ENCODE measurements at regions not wholly inside any gene's neighbourhood (a gene's known extent, or its start where the extent isn't known, plus 50 kb on each side); places are given as distances from the start of the nearest gene placed in this dataset.

DNA sequence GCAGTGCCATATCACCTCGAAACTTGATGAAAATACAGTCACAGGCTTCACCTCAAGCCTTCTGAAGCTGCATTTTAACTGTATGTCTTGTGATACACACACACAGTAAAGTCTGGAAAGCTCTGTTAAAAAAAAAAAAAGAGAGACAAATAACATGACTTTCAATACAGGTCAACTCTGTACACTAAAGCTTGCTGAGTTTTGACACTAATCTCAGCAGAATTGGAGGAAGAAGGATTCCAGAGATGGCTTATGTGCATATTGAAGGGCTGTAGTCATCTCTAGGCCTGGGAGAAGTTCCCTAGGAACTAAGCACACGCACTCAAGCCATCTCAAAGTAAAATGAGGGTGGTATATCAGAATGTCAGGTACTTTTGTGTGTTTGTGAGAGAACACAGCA lies 875.1 kb downstream of the EPHA4 start:
- Histone ChIP-seq H3K36me3 (ENCODE audit: control insufficient read depth, insufficient read depth, low read length) (no peaks in the 10 kb centered on the region), H3K9me3 (ENCODE audit: control insufficient read depth, low read length) (no peaks in the 10 kb centered on the region), H3K4me1 (ENCODE audit: control insufficient read depth, insufficient read depth, low read length, poor library complexity, severe bottlenecking) (no peaks in the 10 kb centered on the region), H3K4me3 (ENCODE audit: extremely low read depth, insufficient read depth, low read length, poor library complexity, severe bottlenecking) (no peak overlapping the region), H3K27ac (ENCODE audit: low read depth, low read length, severe bottlenecking) (no peak overlapping the region)
- 83 to 90% methylated on average over 1 to 2 of the region's 2 CpGs for WGBS, 2 experiments (ENCODE audit: insufficient coverage in 2 of 2)

DNA sequence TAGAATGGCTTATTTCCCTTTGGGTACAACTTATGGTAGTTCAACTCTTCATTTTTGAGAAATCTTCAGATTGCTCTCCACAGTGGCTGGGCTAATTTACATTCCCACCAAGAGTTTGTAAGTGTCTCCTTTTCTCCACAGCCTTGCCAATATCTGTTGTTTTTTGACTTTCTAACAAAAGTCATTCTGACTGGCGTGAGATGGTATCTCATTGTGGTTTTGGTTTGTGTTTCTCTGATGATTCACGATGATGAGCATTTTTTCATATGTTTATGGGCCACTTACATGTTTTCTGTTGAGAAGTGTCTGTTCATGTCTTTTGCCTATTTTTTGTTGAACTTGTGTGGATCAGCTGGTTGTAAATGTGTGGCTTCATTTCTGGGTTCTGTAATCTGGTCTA lies 871.0 kb downstream of the EPHA4 start:
- no peak overlapping the region for H3K27ac ChIP-seq (ENCODE audit: low read depth, low read length, severe bottlenecking)
- no peaks in the 10 kb centered on the region for H3K4me1 ChIP-seq (ENCODE audit: control insufficient read depth, insufficient read depth, low read length, poor library complexity, severe bottlenecking)
- no peaks in the 10 kb centered on the region for H3K36me3 ChIP-seq (ENCODE audit: control insufficient read depth, insufficient read depth, low read length)
- H3K9me3 ChIP-seq (ENCODE audit: control insufficient read depth, low read length) = no peaks in the 10 kb centered on the region
- no peak overlapping the region for H3K4me3 ChIP-seq (ENCODE audit: extremely low read depth, insufficient read depth, low read length, poor library complexity, severe bottlenecking)
- WGBS, 2 experiments (ENCODE audit: insufficient coverage in 2 of 2) = 100% methylated on average over 1 of the region's 2 CpGs; no CpG with 5 or more reads in 1 of the 2 experiments

DNA sequence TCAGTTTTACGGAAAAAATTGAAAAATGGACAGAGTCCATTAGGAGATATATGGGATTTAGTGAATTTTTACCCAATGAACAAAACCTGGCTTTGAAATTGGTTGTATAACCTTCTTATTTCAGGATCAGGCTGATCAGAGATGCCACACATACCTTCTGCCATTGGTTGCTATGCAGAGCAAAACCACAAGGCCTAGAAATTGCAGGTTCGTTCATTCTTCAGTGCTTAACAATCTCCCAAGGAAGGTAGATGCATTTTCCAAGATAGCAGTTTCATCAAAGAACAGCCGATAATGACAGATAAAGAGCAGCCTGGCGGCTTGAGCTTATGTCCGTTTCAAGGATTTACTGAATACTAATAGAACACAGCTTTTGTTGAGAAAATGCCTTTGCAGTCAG lies 868.8 kb downstream of the EPHA4 start:
- Histone ChIP-seq H3K36me3 (ENCODE audit: control insufficient read depth, insufficient read depth, low read length) (no peaks in the 10 kb centered on the region), H3K9me3 (ENCODE audit: control insufficient read depth, low read length) (no peaks in the 10 kb centered on the region), H3K27ac (ENCODE audit: low read depth, low read length, severe bottlenecking) (no peak overlapping the region), H3K4me3 (ENCODE audit: extremely low read depth, insufficient read depth, low read length, poor library complexity, severe bottlenecking) (no peak overlapping the region), H3K4me1 (ENCODE audit: control insufficient read depth, insufficient read depth, low read length, poor library complexity, severe bottlenecking) (no peaks in the 10 kb centered on the region)
- 79 to 82% methylated on average over 5 of the region's 5 CpGs for WGBS, 2 experiments (ENCODE audit: insufficient coverage in 2 of 2)

DNA sequence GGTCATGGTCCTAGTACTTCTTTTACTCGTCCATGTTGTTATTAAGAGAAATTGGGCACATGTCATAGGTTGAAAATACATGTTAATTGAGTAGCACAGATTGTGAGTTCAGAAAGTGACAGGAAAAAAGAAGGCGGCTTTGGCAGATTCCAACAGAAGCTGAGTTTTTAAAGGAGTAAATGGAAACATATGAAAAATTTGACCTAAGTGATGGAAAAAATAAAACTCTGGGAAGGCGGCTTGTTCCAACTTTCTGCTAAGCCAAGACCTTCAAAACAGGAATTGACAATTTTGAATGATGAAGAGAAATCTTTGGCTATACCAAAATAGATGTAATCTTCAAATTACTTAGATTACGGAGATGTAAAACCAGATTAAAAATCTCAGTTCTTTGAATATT lies 868.0 kb downstream of the EPHA4 start:
- no peak overlapping the region for H3K27ac ChIP-seq (ENCODE audit: low read depth, low read length, severe bottlenecking)
- H3K4me3 ChIP-seq (ENCODE audit: extremely low read depth, insufficient read depth, low read length, poor library complexity, severe bottlenecking) = no peak overlapping the region
- no peaks in the 10 kb centered on the region for H3K4me1 ChIP-seq (ENCODE audit: control insufficient read depth, insufficient read depth, low read length, poor library complexity, severe bottlenecking)
- no peaks in the 10 kb centered on the region for H3K36me3 ChIP-seq (ENCODE audit: control insufficient read depth, insufficient read depth, low read length)
- H3K9me3 ChIP-seq (ENCODE audit: control insufficient read depth, low read length) = no peaks in the 10 kb centered on the region
- 88 to 90% methylated on average over 1 to 2 of the region's 4 CpGs for WGBS, 2 experiments (ENCODE audit: insufficient coverage in 2 of 2)

DNA sequence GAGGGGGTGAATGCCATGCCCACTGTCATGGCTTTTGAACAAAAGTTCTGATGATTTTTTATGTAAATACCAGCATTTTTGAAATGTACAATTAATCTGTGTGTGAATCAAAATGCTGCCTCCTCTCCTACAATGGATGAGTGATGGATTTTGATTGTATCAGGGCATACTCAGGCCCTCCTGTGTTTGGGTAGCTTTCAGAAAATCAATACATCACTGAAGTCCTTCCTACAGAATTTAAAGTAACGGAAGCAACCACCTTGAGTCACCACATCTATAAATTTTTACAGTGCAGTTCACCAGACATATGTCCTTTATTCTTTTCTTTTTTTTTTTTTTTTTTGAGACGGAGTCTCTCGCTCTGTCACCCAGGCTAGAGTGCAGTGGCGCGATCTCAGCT lies 867.3 kb downstream of the EPHA4 start:
- 83 to 86% methylated on average over 1 to 4 of the region's 5 CpGs for WGBS, 2 experiments (ENCODE audit: insufficient coverage in 2 of 2)
- Histone ChIP-seq H3K4me3 (ENCODE audit: extremely low read depth, insufficient read depth, low read length, poor library complexity, severe bottlenecking) (no peak overlapping the region), H3K36me3 (ENCODE audit: control insufficient read depth, insufficient read depth, low read length) (no peaks in the 10 kb centered on the region), H3K4me1 (ENCODE audit: control insufficient read depth, insufficient read depth, low read length, poor library complexity, severe bottlenecking) (no peaks in the 10 kb centered on the region), H3K27ac (ENCODE audit: low read depth, low read length, severe bottlenecking) (no peak overlapping the region), H3K9me3 (ENCODE audit: control insufficient read depth, low read length) (no peaks in the 10 kb centered on the region)

DNA sequence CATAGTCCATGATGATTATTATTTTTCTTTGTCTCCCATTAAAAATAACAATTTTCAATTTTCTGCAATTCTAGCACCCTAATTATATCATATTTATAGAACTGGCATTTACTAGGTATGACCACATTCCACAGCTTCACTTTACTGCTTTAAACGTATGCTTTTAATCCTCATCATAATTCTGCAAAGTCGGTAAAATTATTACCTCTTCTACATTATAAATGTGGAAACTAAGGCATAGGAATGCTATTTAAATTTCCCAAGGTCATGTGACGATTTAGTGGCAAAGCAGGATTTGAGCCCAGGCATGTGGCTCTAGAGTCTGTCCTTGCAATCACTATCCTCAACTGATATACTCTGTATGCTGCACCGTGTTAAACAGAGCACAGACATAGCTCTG lies 866.4 kb downstream of the EPHA4 start:
- 80 to 86% methylated on average over 1 of the region's 4 CpGs for WGBS, 2 experiments (ENCODE audit: insufficient coverage in 2 of 2)
- Histone ChIP-seq H3K4me3 (ENCODE audit: extremely low read depth, insufficient read depth, low read length, poor library complexity, severe bottlenecking) (no peak overlapping the region), H3K36me3 (ENCODE audit: control insufficient read depth, insufficient read depth, low read length) (no peaks in the 10 kb centered on the region), H3K4me1 (ENCODE audit: control insufficient read depth, insufficient read depth, low read length, poor library complexity, severe bottlenecking) (no peaks in the 10 kb centered on the region), H3K27ac (ENCODE audit: low read depth, low read length, severe bottlenecking) (no peak overlapping the region), H3K9me3 (ENCODE audit: control insufficient read depth, low read length) (no peaks in the 10 kb centered on the region)

DNA sequence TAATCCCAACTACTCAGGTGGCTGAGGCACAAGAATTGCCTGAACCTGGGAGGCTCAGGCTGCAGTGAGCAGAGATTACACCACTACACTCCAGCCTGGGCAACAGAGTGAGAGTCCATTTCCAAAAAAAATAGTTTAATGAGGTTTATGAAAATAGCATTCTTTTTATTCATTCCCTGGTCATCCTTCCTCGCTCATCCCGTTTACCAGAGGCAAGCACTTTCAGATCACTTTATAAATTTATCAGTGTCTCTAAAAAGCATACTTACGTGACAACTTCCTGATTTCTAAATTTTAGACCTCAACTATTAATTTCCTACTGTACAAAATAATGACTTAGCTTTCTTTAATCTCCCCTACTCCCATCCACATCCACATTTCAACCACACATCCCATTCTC lies 864.8 kb downstream of the EPHA4 start:
- no peaks in the 10 kb centered on the region for H3K36me3 ChIP-seq (ENCODE audit: control insufficient read depth, insufficient read depth, low read length)
- 90 to 93% methylated on average over 2 to 3 of the region's 3 CpGs for WGBS, 2 experiments (ENCODE audit: insufficient coverage in 2 of 2)
- no peak overlapping the region for H3K4me3 ChIP-seq (ENCODE audit: extremely low read depth, insufficient read depth, low read length, poor library complexity, severe bottlenecking)
- H3K27ac ChIP-seq (ENCODE audit: low read depth, low read length, severe bottlenecking) = no peak overlapping the region
- no peaks in the 10 kb centered on the region for H3K9me3 ChIP-seq (ENCODE audit: control insufficient read depth, low read length)
- no peaks in the 10 kb centered on the region for H3K4me1 ChIP-seq (ENCODE audit: control insufficient read depth, insufficient read depth, low read length, poor library complexity, severe bottlenecking)

DNA sequence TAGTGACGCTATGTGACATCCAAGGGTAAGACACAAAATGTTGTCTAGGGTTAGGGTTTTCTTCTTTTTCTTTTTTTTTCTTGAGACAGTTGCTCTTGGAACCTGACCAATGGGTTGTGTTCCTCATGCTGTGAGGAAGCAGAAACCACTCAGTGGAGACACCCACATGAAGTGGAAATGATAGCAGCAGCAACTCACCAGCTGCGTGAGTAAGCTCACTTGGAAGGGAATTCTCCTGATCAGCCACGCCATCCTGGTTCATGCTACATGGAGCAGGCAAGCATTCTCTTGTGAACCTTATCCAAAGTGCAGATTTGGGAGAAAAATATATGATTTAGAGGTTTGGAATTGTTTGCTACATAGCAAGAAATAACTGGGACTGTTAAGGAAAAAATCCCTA lies 863.7 kb downstream of the EPHA4 start:
- H3K27ac ChIP-seq (ENCODE audit: low read depth, low read length, severe bottlenecking) = no peak overlapping the region
- H3K4me1 ChIP-seq (ENCODE audit: control insufficient read depth, insufficient read depth, low read length, poor library complexity, severe bottlenecking) = no peaks in the 10 kb centered on the region
- H3K4me3 ChIP-seq (ENCODE audit: extremely low read depth, insufficient read depth, low read length, poor library complexity, severe bottlenecking) = no peak overlapping the region
- WGBS, 2 experiments (ENCODE audit: insufficient coverage in 2 of 2) = 88 to 93% methylated on average over 3 of the region's 3 CpGs
- no peaks in the 10 kb centered on the region for H3K36me3 ChIP-seq (ENCODE audit: control insufficient read depth, insufficient read depth, low read length)
- no peaks in the 10 kb centered on the region for H3K9me3 ChIP-seq (ENCODE audit: control insufficient read depth, low read length)

DNA sequence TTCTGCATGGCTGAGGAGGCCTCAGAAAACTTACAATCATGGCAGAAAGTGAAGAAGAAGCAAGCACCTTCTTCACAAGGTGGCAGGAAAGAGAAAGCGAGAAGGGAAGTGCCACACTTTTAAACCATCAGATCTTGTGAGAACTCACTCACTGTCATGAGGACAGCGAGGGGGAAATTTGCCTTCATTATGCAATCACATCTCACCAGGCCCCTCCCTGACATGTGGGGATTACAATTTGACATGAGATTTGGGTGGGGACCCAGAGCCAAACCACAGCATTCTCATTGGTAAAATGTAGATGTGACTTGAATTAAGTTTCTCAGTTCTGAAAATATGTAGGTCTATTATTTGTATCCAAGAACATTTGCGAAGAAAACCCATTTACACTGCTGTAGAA lies 854.8 kb downstream of the EPHA4 start:
- WGBS, 2 experiments (ENCODE audit: insufficient coverage in 2 of 2) = no CpG with 5 or more reads among the region's 3 CpGs

DNA sequence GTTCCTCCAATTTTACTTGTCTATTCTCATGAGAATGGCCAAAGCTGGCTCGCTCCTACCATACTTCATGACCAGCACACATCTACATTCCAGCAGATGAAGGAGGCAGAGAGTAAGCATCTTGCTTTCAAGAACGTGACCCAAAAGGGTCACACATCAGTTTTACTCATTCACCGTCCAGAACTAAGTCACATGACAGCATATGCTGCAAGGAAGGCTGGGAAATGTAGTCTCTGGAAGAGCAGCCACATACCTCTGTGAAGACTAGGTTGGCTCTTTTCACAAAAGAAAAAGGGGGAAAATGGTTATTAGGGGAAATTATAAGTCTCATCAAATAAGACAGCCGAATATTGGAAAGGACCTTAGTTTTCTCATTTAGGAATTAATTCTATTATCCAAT lies 835.3 kb downstream of the EPHA4 start:
- no CpG with 5 or more reads among the region's 4 CpGs for WGBS, 2 experiments (ENCODE audit: insufficient coverage in 2 of 2)
- Histone ChIP-seq H3K4me3 (ENCODE audit: extremely low read depth, insufficient read depth, low read length, poor library complexity, severe bottlenecking) (no peak overlapping the region), H3K27ac (ENCODE audit: low read depth, low read length, severe bottlenecking) (no peak overlapping the region), H3K9me3 (ENCODE audit: control insufficient read depth, low read length) (no peaks in the 10 kb centered on the region), H3K36me3 (ENCODE audit: control insufficient read depth, insufficient read depth, low read length) (no peaks in the 10 kb centered on the region), H3K4me1 (ENCODE audit: control insufficient read depth, insufficient read depth, low read length, poor library complexity, severe bottlenecking) (no peaks in the 10 kb centered on the region)

More for the DNA sequence above, 854.8 kb downstream of the EPHA4 start:
- Histone ChIP-seq H3K4me3 (ENCODE audit: extremely low read depth, insufficient read depth, low read length, poor library complexity, severe bottlenecking) (no peak overlapping the region), H3K27ac (ENCODE audit: low read depth, low read length, severe bottlenecking) (no peak overlapping the region), H3K36me3 (ENCODE audit: control insufficient read depth, insufficient read depth, low read length) (no peaks in the 10 kb centered on the region), H3K9me3 (ENCODE audit: control insufficient read depth, low read length) (no peaks in the 10 kb centered on the region), H3K4me1 (ENCODE audit: control insufficient read depth, insufficient read depth, low read length, poor library complexity, severe bottlenecking) (no peaks in the 10 kb centered on the region)

DNA sequence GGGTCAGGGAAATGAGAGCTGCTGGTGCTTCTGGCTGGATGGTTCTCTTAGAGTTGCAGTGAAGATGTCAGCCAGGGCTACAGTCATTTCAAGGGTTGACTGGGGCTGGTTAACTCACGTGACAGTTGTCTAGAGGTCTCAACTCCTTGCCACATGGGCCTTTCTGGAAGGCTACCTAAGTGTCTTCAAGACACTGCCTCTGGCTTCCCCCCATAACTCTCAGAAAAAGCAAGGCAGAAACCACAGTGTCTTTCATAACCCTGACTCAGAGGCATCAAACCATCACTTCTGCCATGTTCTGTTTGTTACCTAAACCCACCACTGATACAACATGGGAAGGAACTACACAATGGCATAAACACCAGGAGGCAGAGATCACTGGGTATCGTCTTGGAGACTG lies 828.9 kb downstream of the EPHA4 start:
- WGBS, 2 experiments (ENCODE audit: insufficient coverage in 2 of 2) = 88% methylated on average over 1 of the region's 2 CpGs; no CpG with 5 or more reads in 1 of the 2 experiments
- Histone ChIP-seq H3K4me3 (ENCODE audit: extremely low read depth, insufficient read depth, low read length, poor library complexity, severe bottlenecking) (no peak overlapping the region), H3K27ac (ENCODE audit: low read depth, low read length, severe bottlenecking) (no peak overlapping the region), H3K9me3 (ENCODE audit: control insufficient read depth, low read length) (no peaks in the 10 kb centered on the region), H3K36me3 (ENCODE audit: control insufficient read depth, insufficient read depth, low read length) (no peaks in the 10 kb centered on the region), H3K4me1 (ENCODE audit: control insufficient read depth, insufficient read depth, low read length, poor library complexity, severe bottlenecking) (no peaks in the 10 kb centered on the region)

DNA sequence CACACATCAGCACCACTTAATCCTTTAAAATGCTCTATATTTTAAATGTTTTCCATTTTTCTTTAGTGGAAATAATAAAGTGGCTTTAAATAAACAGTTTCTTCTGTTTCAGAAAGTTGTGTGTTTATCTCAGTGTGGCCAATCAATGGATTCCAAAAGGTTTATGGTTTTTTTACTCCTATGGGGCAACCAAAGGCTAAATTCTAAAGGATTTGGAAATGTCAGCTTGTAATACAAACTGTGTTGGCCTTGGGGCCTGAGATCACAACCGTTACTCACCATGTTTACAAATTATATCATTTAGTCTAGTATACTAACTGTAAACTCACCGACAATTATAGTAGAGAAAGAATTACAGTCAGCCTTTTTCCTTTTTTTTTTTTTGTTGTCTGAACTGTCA lies 827.2 kb downstream of the EPHA4 start:
- Histone ChIP-seq H3K4me1 (ENCODE audit: control insufficient read depth, insufficient read depth, low read length, poor library complexity, severe bottlenecking) (no peaks in the 10 kb centered on the region), H3K27ac (ENCODE audit: low read depth, low read length, severe bottlenecking) (no peak overlapping the region), H3K36me3 (ENCODE audit: control insufficient read depth, insufficient read depth, low read length) (no peaks in the 10 kb centered on the region), H3K4me3 (ENCODE audit: extremely low read depth, insufficient read depth, low read length, poor library complexity, severe bottlenecking) (no peak overlapping the region), H3K9me3 (ENCODE audit: control insufficient read depth, low read length) (no peaks in the 10 kb centered on the region)
- WGBS, 2 experiments (ENCODE audit: insufficient coverage in 2 of 2) = no CpG with 5 or more reads among the region's 2 CpGs

All from mesodermal cell (in vitro differentiated cells).